ENCODE measurements at regions not wholly inside any gene's neighbourhood (a gene's known extent, or its start where the extent isn't known, plus 50 kb on each side); places are given as distances from the start of the nearest gene placed in this dataset.

- no peaks in the 10 kb centered on the region for H3K27me3 ChIP-seq (ENCODE audit: low read length)
- H3K27ac ChIP-seq (ENCODE audit: low read depth, low read length) = no peak overlapping the region
- no peaks in the 10 kb centered on the region for H3K79me2 ChIP-seq (ENCODE audit: insufficient read depth, low read length)
- no peaks in the 10 kb centered on the region for H4K20me1 ChIP-seq (ENCODE audit: low read depth, low read length)
- TF ChIP-seq EZH2phosphoT487 (conservative IDR thresholded peaks at IDR 0.05; ENCODE audit: low read length) = no peak
- TF ChIP-seq CTCF (IDR thresholded peaks at IDR 0.05; ENCODE audit: insufficient read depth, low read length, poor library complexity, severe bottlenecking) = no peak
- H3K4me3 ChIP-seq (ENCODE audit: insufficient read depth, low read length, poor library complexity, severe bottlenecking) = no peak overlapping the region
- no peaks in the 10 kb centered on the region for H3K9me3 ChIP-seq (ENCODE audit: insufficient read depth, low read length)
- H3K9me2 ChIP-seq (replicated peaks; ENCODE audit: insufficient read depth, low read length) = no peaks in the 10 kb centered on the region
- no peaks in the 10 kb centered on the region for H3K36me3 ChIP-seq (ENCODE audit: low read length)
- no peak overlapping the region for H3K4me2 ChIP-seq (ENCODE audit: low read depth, low read length, poor library complexity, severe bottlenecking)
- no peak overlapping the region for H3K9ac ChIP-seq (ENCODE audit: low read length)
- H2AFZ ChIP-seq (ENCODE audit: low read depth, low read length, severe bottlenecking) = no peak overlapping the region
- H3F3A ChIP-seq (ENCODE audit: insufficient read depth) = no peaks in the 10 kb centered on the region
Observed at GRCh38 chr3:70517124-70517890, 204.9 kb upstream of the MDFIC2 start.

- TF ChIP-seq CTCF (IDR thresholded peaks at IDR 0.05; ENCODE audit: insufficient read depth, low read length, poor library complexity, severe bottlenecking) (no peak), EZH2phosphoT487 (conservative IDR thresholded peaks at IDR 0.05; ENCODE audit: low read length) (no peak)
- H3K27me3 ChIP-seq (ENCODE audit: low read length) = no peaks in the 10 kb centered on the region
- no peaks in the 10 kb centered on the region for H3K36me3 ChIP-seq (ENCODE audit: low read length)
- H3K4me2 ChIP-seq (ENCODE audit: low read depth, low read length, poor library complexity, severe bottlenecking) = no peak overlapping the region
- H3K79me2 ChIP-seq (ENCODE audit: insufficient read depth, low read length) = no peaks in the 10 kb centered on the region
- H3K9me3 ChIP-seq (ENCODE audit: insufficient read depth, low read length) = no peaks in the 10 kb centered on the region
- no peaks in the 10 kb centered on the region for H3K9me2 ChIP-seq (replicated peaks; ENCODE audit: insufficient read depth, low read length)
- no peak overlapping the region for H3K9ac ChIP-seq (ENCODE audit: low read length)
- no peaks in the 10 kb centered on the region for H4K20me1 ChIP-seq (ENCODE audit: low read depth, low read length)
- no peak overlapping the region for H3K4me3 ChIP-seq (ENCODE audit: insufficient read depth, low read length, poor library complexity, severe bottlenecking)
- no peaks in the 10 kb centered on the region for H3F3A ChIP-seq (ENCODE audit: insufficient read depth)
- H3K27ac ChIP-seq (ENCODE audit: low read depth, low read length) = no peak overlapping the region
- H2AFZ ChIP-seq (ENCODE audit: low read depth, low read length, severe bottlenecking) = no peak overlapping the region
Observed at GRCh38 chr3:70516076-70516475, 203.6 kb upstream of the MDFIC2 start.

GRCh38 chr3:70507486-70507885 is 195.0 kb upstream of the MDFIC2 start:
- Histone ChIP-seq H3K9me3 (ENCODE audit: insufficient read depth, low read length) (no peaks in the 10 kb centered on the region), H3F3A (ENCODE audit: insufficient read depth) (no peaks in the 10 kb centered on the region), H3K9ac (ENCODE audit: low read length) (no peak overlapping the region), H3K79me2 (ENCODE audit: insufficient read depth, low read length) (no peaks in the 10 kb centered on the region), H4K20me1 (ENCODE audit: low read depth, low read length) (no peaks in the 10 kb centered on the region), H3K4me3 (ENCODE audit: insufficient read depth, low read length, poor library complexity, severe bottlenecking) (no peak overlapping the region), H2AFZ (ENCODE audit: low read depth, low read length, severe bottlenecking) (no peak overlapping the region), H3K27ac (ENCODE audit: low read depth, low read length) (no peak overlapping the region), H3K9me2 (replicated peaks; ENCODE audit: insufficient read depth, low read length) (no peaks in the 10 kb centered on the region; the same call in 1 of the 2 replicates), H3K4me2 (ENCODE audit: low read depth, low read length, poor library complexity, severe bottlenecking) (no peak overlapping the region), H3K27me3 (ENCODE audit: low read length) (no peaks in the 10 kb centered on the region), H3K36me3 (ENCODE audit: low read length) (no peaks in the 10 kb centered on the region)
- TF ChIP-seq EZH2phosphoT487 (conservative IDR thresholded peaks at IDR 0.05; ENCODE audit: low read length) (no peak), CTCF (IDR thresholded peaks at IDR 0.05; ENCODE audit: insufficient read depth, low read length, poor library complexity, severe bottlenecking) (no peak)

All from SU-DHL-6 (cell line).